ACHN (cell line): ENCODE measurements at regions not wholly inside any gene's neighbourhood (a gene's known extent, or its start where the extent isn't known, plus 50 kb on each side); places are given as distances from the start of the nearest gene placed in this dataset.
"Not testable (repeated sequence)": the region's sequence is repeated elsewhere in the genome, so short reads cannot be mapped to it uniquely, and the experiment has no call there.

Source experiments
- DNase-seq: peaks from one replicate; pipeline ENCODE4 v3.0.0-alpha.2; 2015
- in situ Hi-C: cut with HindIII; loops from 2 replicates; pipeline ENCODE4 v1.10.0; 2017; ENCODE audit warnings: low sequenced_read_pairs, low pct_ligation_motif_present, low pct_unique_long_range_greater_than_20kb

GRCh38 chr16:5319799-5320198, 222.2 kb upstream of the EEF2KMT start:
- in situ Hi-C loops, result no loop called here
- DNase-seq, result no peak

DNA sequence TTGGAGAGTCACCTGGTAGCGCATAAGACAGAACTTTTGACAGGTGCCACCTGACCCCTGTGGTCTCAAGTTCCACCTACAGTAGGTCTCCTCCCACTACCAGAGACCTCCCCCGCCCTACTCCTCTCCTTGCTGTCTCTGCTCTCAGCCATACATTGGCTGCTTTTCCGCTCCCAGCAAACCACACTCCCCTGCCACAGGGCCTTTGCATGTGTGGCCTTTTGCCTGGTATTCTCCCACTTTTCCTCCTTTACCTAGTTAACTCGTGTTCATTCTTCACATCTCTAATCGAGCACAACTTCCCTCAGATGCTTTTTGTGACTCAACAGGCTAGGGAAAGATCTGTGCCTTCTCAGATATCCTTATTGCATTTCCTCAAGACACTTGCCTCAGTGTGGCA, 218.3 kb upstream of the EEF2KMT start:
- in situ Hi-C loops, result no loop called here

GRCh38 chr16:5314377-5314776, 216.8 kb upstream of the EEF2KMT start:
- no peak for DNase-seq
- in situ Hi-C loops, result no loop called here

More for the DNA sequence above, 218.3 kb upstream of the EEF2KMT start:
- DNase-seq, result no peak

- no peak for DNase-seq
- in situ Hi-C loops, result no loop called here
These were observed 212.5 kb upstream of the EEF2KMT start for GRCh38 chr16:5309946-5310611.

GRCh38 chr16:5305023-5305422, 207.4 kb upstream of the EEF2KMT start:
- in situ Hi-C loops, result no loop called here
- no peak for DNase-seq

DNA sequence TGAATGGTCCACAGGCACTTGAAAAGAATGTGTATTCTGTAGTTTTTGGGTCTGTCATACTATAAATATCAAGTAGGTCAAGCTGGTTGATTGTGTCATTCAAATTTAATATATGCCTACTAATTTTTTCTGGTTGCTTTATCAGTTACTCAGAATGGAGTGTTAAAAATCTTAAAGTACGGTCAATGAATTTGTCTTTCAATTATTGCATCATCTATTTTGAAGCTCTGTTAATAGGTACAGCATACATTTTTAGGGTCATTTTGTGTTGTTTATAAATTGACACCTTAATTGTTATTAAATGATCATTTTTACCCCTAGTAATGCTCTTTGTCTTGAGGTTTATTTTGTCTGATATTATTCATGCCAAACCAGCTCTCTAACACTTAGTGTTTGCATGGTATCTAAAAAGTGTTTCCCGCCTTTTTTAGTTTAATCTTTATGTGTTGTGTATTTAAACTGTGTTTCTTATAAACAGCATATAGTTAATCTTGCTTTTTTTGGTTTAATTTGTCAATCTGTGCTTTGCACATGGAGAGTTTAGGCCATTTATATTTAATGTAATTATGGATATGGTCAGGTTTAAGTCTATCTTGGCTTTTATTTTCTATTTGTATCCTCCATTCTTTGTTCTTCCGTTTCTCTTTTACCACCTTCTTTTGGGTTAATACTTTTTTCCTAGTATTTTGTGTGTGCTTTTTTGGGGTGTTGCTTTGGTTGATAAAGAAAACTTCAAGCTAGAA, 204.9 kb upstream of the EEF2KMT start:
- in situ Hi-C loops, result no loop called here
- DNase-seq, result no peak

DNA sequence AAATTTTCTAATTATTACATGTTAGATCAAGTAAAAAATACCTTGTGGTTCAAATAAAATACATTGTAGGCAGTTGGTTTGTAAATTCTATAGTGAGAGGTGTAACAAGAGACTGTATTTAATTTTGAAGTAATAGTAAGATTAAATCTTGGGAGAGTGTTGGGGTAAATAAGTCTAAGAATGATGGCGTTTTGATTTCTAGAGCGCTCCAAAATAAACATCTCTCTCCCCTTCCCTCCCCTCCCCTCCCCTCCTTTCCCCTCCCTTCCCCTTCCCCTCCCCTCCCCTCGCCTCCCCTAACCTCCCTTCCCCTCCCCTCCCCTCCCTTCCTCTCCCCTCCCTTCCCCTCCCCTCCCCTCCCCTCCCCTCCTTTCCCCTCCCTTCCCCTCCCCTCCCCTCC, 200.6 kb upstream of the EEF2KMT start:
- no peak for DNase-seq
- in situ Hi-C loops, result no loop called here

- in situ Hi-C loops, result no loop called here
These were observed 198.6 kb upstream of the EEF2KMT start for GRCh38 chr16:5296176-5296575.

GRCh38 chr16:5295304-5295703, 197.7 kb upstream of the EEF2KMT start:
- in situ Hi-C loops, DNase-seq: not testable (repeated sequence)

More at GRCh38 chr16:5296176-5296575, 198.6 kb upstream of the EEF2KMT start:
- no peak for DNase-seq

- DNase-seq, in situ Hi-C loops: not testable (repeated sequence)
These were observed 184.6 kb upstream of the EEF2KMT start for GRCh38 chr16:5282152-5282551.

GRCh38 chr16:5257462-5257861, 159.9 kb upstream of the EEF2KMT start:
- DNase-seq, result no peak
- in situ Hi-C loops, result no loop called here

DNA sequence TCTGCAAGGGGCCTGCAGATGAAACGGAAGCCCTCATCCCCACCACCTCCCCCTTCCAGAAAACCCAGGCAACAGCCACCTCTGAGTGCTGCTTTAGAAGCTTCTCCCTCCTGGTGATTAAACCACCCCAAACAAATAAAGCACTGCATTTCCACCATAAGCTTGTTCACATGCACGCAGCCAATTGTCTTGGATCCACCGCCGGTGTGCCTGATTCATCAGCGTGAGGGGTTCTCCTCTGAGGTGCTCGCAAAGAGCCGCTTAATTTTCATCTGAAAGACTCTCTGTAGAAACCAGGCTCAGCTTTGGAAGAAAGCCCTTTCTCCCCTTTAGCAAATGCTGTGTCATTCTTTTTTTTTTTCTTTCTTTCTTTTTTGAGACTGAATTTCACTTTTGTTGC, 155.2 kb upstream of the EEF2KMT start:
- DNase-seq, result no peak

DNA sequence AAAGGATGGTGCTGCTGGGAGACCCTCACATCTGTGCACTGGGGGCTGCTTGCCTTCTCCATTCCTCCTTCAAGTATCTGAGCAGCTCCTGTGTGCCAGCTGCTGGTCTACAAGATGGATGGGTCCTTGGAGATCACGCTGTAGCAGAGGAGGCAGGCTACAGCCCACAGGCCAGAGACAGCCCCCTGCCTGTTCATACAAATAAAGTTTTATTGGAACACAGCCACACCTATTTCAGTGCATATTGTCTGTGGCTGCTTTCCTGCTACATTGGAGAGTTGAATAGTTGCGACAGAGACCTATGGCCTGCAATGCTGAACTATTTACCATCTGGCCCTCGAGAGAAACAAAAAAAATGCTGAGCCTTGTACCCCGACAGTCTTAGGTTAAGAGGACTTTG, 149.8 kb upstream of the EEF2KMT start:
- DNase-seq, in situ Hi-C loops: not testable (repeated sequence)

More for the DNA sequence above, 155.2 kb upstream of the EEF2KMT start:
- in situ Hi-C loops, result no loop called here

GRCh38 chr16:5240278-5240626, 142.7 kb upstream of the EEF2KMT start:
- DNase-seq, in situ Hi-C loops: not testable (repeated sequence)

DNA sequence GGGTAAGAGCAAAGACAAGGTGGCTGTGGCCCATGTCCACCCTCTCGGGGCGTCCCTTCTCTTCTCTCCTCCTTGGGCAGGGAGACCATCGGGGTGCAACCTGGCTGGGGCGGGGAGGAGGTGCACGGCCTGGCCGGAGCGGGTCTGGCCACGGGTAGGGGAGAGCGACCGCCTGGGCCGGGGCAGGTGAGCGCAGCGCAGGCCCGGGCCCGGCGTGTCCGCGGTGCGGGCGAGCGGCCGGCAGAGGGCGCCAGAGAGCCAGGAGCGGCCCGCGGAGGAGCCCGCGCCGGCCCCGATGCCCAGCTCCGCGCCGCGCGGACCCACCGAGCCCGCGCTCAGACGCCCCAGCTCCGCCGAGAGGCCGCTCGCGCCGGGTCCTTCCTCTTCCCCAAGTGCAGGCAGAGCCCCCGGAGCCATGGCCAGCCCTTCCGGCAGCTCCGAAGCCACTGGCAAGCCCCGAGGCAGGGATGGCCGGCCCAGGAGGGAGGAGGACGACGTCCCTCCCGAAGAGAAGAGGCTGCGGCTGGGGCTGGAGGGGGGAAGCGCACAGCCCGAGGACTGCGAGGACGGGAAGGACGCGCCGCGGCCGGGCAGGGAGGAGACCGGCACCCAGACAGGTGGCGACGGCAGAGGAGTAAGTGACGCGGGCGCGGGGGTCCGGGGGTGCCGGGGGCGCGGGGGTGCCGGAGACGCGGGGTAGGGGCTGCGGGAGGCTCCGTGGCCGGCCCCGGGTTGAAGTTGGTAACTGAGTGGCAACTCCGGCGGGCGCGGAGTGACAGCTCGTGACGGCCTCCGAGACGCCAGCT, 142.1 kb upstream of the EEF2KMT start:
- peak; percentile 17 for DNase-seq
- in situ Hi-C loops, result not testable (repeated sequence)

DNA sequence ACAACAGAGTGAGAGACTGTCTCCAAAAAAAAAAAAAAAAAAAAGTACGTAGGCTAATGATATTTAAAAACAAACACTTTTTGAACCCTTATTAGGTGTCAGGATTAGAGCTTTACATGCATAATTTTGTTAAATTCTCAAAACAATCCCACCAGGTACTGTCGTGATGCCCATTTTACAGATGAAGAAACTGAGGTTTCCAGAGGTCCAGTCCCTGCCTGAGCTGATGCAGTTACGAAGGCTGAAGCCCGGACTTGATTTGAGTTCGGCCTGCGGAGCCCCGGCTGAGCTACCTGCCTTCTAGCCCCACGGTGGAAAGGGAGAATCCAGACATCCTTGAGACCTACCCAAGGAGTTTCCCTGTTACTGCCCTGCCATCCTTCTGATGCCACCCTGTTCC, 137.5 kb upstream of the EEF2KMT start:
- in situ Hi-C loops, result no loop called here
- no peak for DNase-seq

GRCh38 chr16:5234295-5235050, 136.9 kb upstream of the EEF2KMT start:
- DNase-seq, result no peak
- in situ Hi-C loops, result no loop called here

- in situ Hi-C loops, result no loop called here
- no peak for DNase-seq
These were observed 133.7 kb upstream of the EEF2KMT start for GRCh38 chr16:5231246-5231759.
